GM20000 (cell line): ENCODE measurements at regions not wholly inside any gene's neighbourhood (a gene's known extent, or its start where the extent isn't known, plus 50 kb on each side); places are given as distances from the start of the nearest gene placed in this dataset.

ENCODE experiments used
- DNase-seq: peaks from one replicate; pipeline ENCODE4 v3.0.0; 2012; ENCODE audit warnings: low spot score
- TF ChIP-seq, protein P1 (sequence below): IDR thresholded peaks from 2 replicates; pipeline ENCODE4 v1.5.1; 2012; ENCODE audit warnings: mild to moderate bottlenecking, control low read depth; ENCODE audit errors: extremely low read depth, missing control alignments

GRCh38 chr18:47718646-47719045, 211.8 kb downstream of the SMAD2 start:
- DNase-seq = no peak
- TF ChIP-seq, protein P1, sequence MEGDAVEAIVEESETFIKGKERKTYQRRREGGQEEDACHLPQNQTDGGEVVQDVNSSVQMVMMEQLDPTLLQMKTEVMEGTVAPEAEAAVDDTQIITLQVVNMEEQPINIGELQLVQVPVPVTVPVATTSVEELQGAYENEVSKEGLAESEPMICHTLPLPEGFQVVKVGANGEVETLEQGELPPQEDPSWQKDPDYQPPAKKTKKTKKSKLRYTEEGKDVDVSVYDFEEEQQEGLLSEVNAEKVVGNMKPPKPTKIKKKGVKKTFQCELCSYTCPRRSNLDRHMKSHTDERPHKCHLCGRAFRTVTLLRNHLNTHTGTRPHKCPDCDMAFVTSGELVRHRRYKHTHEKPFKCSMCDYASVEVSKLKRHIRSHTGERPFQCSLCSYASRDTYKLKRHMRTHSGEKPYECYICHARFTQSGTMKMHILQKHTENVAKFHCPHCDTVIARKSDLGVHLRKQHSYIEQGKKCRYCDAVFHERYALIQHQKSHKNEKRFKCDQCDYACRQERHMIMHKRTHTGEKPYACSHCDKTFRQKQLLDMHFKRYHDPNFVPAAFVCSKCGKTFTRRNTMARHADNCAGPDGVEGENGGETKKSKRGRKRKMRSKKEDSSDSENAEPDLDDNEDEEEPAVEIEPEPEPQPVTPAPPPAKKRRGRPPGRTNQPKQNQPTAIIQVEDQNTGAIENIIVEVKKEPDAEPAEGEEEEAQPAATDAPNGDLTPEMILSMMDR = no peak

- no peak for DNase-seq
- TF ChIP-seq, protein P1 = no peak
Observed at GRCh38 chr18:47717257-47717656, 213.2 kb downstream of the SMAD2 start.

- TF ChIP-seq, protein P1 = no peak
- DNase-seq = no peak
Observed at GRCh38 chr18:47716632-47717185, 213.8 kb downstream of the SMAD2 start.

- TF ChIP-seq, protein P1 = no peak
Observed at GRCh38 chr18:47710451-47710850, 220.0 kb downstream of the SMAD2 start.

DNA sequence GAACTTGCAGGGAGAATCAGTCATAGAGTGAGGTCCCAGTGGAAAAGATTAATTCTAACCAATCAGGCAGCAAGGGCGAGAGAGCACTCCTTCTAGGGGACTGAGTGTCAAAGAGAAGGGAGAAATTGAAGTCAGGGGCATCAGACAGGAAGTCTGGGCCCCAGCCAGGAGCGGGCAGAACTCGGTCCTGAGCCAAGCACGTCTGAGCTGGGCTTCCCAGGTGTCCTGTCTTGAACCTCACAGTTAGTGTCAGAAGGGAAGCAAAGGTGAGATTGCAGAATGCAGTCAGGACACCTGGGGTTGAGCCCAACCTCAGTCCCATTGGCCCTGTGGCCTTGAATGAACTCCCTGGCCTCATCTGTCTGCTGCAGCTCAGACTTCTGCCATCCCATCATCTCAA, 220.9 kb downstream of the SMAD2 start:
- DNase-seq = no peak
- TF ChIP-seq, protein P1 = no peak

More at GRCh38 chr18:47710451-47710850, 220.0 kb downstream of the SMAD2 start:
- no peak for DNase-seq

DNA sequence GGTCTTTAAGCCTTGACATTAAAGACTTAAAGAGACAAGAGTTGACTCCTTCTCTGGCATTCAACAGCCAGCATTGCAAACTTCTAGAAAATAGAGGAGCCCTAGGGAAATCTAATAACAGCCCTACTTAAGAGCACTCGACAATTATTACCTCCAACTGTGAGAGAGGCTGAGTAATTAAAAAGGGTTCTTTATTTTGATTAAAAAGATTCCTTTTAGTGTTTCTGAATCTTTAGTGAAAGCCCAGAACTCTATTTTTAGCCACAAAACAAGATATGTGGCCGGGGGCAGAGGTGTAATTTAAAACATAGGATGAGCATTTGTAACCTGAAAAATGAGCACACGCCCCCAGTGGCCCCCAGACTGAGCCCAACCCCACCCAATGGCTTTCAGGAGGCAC, 222.3 kb downstream of the SMAD2 start:
- DNase-seq = no peak
- TF ChIP-seq, protein P1 = no peak

GRCh38 chr18:47701134-47701533, 229.3 kb downstream of the SMAD2 start:
- DNase-seq = no peak
- TF ChIP-seq, protein P1 = no peak

DNA sequence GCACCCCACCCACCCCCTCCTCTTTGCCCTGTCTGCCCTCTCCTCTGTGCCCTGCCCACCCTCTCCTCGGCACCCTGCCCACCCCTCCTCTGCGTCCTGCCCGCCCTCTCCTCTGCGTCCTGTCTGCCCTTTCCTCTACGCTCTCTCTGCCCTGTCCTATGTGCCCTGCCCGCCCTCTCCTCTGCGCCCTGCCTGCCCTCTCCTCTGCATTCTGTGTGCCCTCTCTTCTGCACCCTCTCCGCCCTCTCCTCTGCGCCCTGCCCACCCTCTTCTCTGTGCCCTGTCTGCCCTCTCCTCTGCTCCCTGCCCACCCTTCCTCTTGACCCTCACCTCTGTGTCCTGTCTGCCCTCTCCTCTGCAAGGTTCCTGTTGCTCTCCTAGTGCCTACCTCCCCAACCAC, 233.6 kb downstream of the SMAD2 start:
- TF ChIP-seq, protein P1 = no peak

More for the DNA sequence above, 233.6 kb downstream of the SMAD2 start:
- DNase-seq = no peak
